Astrocyte (in vitro differentiated cells and primary cell): ENCODE measurements at regions not wholly inside any gene's neighbourhood (a gene's known extent, or its start where the extent isn't known, plus 50 kb on each side); places are given as distances from the start of the nearest gene placed in this dataset.

ENCODE experiments used
- DNase-seq: peaks from one replicate; pipeline ENCODE4 v3.0.0-alpha.2; 2010; ENCODE audit warnings: low read depth
- FAIRE-seq: peaks from 2 replicates; lab custom pipeline; 2011; peaks lifted over from hg19 to GRCh38; lab: Jason Lieb, UNC
- H2AFZ ChIP-seq: 2 replicates; pipeline ENCODE4 v1.6.0; 2012; ENCODE audit warnings: low read depth, low read length, inconsistent platforms
- H3K27ac ChIP-seq: 2 replicates; pipeline ENCODE4 v1.5.1; 2011; ENCODE audit warnings: low read depth, low read length, inconsistent platforms
- H3K27me3 ChIP-seq: 2 replicates; pipeline ENCODE4 v1.6.0; 2011; ENCODE audit warnings: low read length, inconsistent platforms; ENCODE audit not compliant: insufficient read depth
- H3K36me3 ChIP-seq: 2 replicates; pipeline ENCODE4 v1.5.1; 2011; ENCODE audit warnings: low read length, inconsistent platforms; ENCODE audit not compliant: insufficient read depth
- H3K4me1 ChIP-seq: 2 replicates; pipeline ENCODE4 v1.5.1; 2011; ENCODE audit warnings: low read length, inconsistent platforms; ENCODE audit not compliant: insufficient read depth
- H3K4me2 ChIP-seq: 2 replicates; pipeline ENCODE4 v1.6.0; 2012; ENCODE audit warnings: low read length, inconsistent platforms
- H3K4me3 ChIP-seq: 2 replicates; pipeline ENCODE4 v1.5.1; 2011; ENCODE audit warnings: low read depth, mild to moderate bottlenecking, low read length, inconsistent platforms; ENCODE audit not compliant: insufficient read depth
- H3K79me2 ChIP-seq: 2 replicates; pipeline ENCODE4 v1.6.0; 2012; ENCODE audit warnings: mild to moderate bottlenecking, low read length, inconsistent platforms; ENCODE audit not compliant: insufficient read depth
- H3K9ac ChIP-seq: 2 replicates; pipeline ENCODE4 v1.6.0; 2012; ENCODE audit warnings: mild to moderate bottlenecking, low read length, inconsistent platforms
- H3K9me3 ChIP-seq: 2 replicates; pipeline ENCODE4 v1.5.1; 2012; ENCODE audit warnings: low read depth, mild to moderate bottlenecking, low read length, inconsistent platforms; ENCODE audit not compliant: insufficient read depth
- H4K20me1 ChIP-seq: 2 replicates; pipeline ENCODE4 v1.6.0; 2012; ENCODE audit warnings: low read length, inconsistent platforms; ENCODE audit not compliant: insufficient read depth
- H3K27ac Mint-ChIP-seq: one replicate; pipeline ENCODE4 v1.8.0; 2021; ENCODE audit warnings: mild to moderate bottlenecking, mixed read lengths; ENCODE audit not compliant: unreplicated experiment
- H3K27me3 Mint-ChIP-seq: one replicate; pipeline ENCODE4 v1.8.0; 2021; ENCODE audit warnings: low read depth, mixed read lengths; ENCODE audit not compliant: unreplicated experiment
- H3K36me3 Mint-ChIP-seq: one replicate; pipeline ENCODE4 v1.8.0; 2021; ENCODE audit warnings: low read depth, mixed read lengths; ENCODE audit not compliant: unreplicated experiment
- H3K4me1 Mint-ChIP-seq: one replicate; pipeline ENCODE4 v1.8.0; 2021; ENCODE audit warnings: low read depth, mixed read lengths; ENCODE audit not compliant: unreplicated experiment
- H3K4me3 Mint-ChIP-seq: one replicate; pipeline ENCODE4 v1.8.0; 2021; ENCODE audit warnings: mild to moderate bottlenecking, moderate library complexity, mixed read lengths; ENCODE audit not compliant: unreplicated experiment
- H3K9me3 Mint-ChIP-seq: one replicate; pipeline ENCODE4 v1.8.0; 2021; ENCODE audit warnings: mild to moderate bottlenecking, mixed read lengths; ENCODE audit not compliant: unreplicated experiment
- EZH2 ChIP-seq: IDR thresholded peaks from 2 replicates; pipeline ENCODE4 v1.6.1; 2012; ENCODE audit warnings: mild to moderate bottlenecking, low read length, inconsistent platforms; ENCODE audit not compliant: insufficient read depth
- TF ChIP-seq, protein P1 (sequence below): IDR thresholded peaks from 2 replicates; pipeline ENCODE4 v1.5.1; 2011; ENCODE audit warnings: low read depth, mild to moderate bottlenecking, inconsistent platforms, low read length, moderate library complexity; ENCODE audit not compliant: insufficient read depth

DNA sequence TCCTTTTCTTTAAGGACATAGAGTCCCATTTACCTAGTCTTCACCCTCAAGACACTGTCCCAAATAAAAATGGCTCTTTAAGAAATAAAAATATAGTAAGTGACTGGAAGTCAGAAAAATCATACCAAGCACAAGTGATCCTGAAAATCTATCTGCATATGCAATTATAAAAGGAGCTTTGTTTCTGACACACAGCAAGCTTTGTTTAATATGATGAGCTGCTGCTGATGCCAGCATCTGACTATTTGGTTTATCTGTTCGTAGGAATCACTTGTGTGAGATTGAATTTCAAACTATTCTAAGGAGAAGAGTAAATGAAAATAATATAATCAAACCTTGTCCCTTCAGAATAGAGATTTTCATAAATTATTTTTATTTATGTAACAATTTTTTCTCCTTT is 332.4 kb downstream of the PCDH7 start:
- H4K20me1 ChIP-seq: no peaks in the 10 kb centered on the region
- Mint-ChIP-seq H3K27ac (no peak overlapping the region), H3K36me3 (no peaks in the 10 kb centered on the region), H3K4me1 (peaks cover 8% of the 10 kb centered on the region), H3K27me3 (no peaks in the 10 kb centered on the region), H3K9me3 (no peaks in the 10 kb centered on the region), H3K4me3 (no peak overlapping the region)
- no peak overlapping the region for H3K4me2 ChIP-seq
- H3K27me3 ChIP-seq: no peaks in the 10 kb centered on the region
- H3K4me1 ChIP-seq: no peaks in the 10 kb centered on the region
- no peak overlapping the region for H3K4me3 ChIP-seq
- TF ChIP-seq, protein P1, sequence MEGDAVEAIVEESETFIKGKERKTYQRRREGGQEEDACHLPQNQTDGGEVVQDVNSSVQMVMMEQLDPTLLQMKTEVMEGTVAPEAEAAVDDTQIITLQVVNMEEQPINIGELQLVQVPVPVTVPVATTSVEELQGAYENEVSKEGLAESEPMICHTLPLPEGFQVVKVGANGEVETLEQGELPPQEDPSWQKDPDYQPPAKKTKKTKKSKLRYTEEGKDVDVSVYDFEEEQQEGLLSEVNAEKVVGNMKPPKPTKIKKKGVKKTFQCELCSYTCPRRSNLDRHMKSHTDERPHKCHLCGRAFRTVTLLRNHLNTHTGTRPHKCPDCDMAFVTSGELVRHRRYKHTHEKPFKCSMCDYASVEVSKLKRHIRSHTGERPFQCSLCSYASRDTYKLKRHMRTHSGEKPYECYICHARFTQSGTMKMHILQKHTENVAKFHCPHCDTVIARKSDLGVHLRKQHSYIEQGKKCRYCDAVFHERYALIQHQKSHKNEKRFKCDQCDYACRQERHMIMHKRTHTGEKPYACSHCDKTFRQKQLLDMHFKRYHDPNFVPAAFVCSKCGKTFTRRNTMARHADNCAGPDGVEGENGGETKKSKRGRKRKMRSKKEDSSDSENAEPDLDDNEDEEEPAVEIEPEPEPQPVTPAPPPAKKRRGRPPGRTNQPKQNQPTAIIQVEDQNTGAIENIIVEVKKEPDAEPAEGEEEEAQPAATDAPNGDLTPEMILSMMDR: no peak
- TF ChIP-seq EZH2: no peak
- no peak overlapping the region for H3K9ac ChIP-seq
- no peak overlapping the region for H3K27ac ChIP-seq
- no peaks in the 10 kb centered on the region for H3K36me3 ChIP-seq
- no peaks in the 10 kb centered on the region for H3K79me2 ChIP-seq
- FAIRE-seq (no peak), DNase-seq (no peak)
- H3K9me3 ChIP-seq: no peaks in the 10 kb centered on the region
- no peak overlapping the region for H2AFZ ChIP-seq

DNA sequence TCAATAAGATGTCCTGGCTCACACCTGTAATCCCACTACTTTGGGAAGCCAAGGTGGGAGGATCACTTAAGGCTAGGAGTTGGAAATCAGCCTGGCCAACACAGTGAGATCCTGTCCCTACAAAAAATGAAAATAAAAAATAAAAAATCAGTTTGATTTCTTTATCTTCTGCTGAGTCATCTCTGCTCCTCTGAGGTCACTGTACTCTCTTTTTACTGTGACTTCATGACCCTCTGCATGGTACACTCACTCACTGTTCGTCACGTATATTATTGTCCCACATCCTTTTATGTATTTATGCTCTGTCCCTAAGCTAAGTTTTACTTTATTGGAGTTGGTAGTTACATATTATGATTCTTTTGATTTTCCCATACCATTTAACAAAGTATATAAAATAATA is 333.3 kb downstream of the PCDH7 start:
- Histone ChIP-seq H3K4me2 (no peak overlapping the region), H3K4me1 (no peaks in the 10 kb centered on the region), H3K9ac (no peak overlapping the region), H3K9me3 (no peaks in the 10 kb centered on the region), H2AFZ (no peak overlapping the region), H3K27ac (no peak overlapping the region), H3K4me3 (no peak overlapping the region), H3K36me3 (no peaks in the 10 kb centered on the region), H3K27me3 (no peaks in the 10 kb centered on the region), H4K20me1 (no peaks in the 10 kb centered on the region), H3K79me2 (no peaks in the 10 kb centered on the region)
- Mint-ChIP-seq H3K9me3 (no peaks in the 10 kb centered on the region), H3K27me3 (no peaks in the 10 kb centered on the region), H3K4me3 (no peak overlapping the region), H3K36me3 (no peaks in the 10 kb centered on the region), H3K4me1 (peaks cover 8% of the 10 kb centered on the region), H3K27ac (no peak overlapping the region)
- DNase-seq (no peak), FAIRE-seq (no peak)
- TF ChIP-seq EZH2: no peak
- TF ChIP-seq, protein P1: no peak

DNA sequence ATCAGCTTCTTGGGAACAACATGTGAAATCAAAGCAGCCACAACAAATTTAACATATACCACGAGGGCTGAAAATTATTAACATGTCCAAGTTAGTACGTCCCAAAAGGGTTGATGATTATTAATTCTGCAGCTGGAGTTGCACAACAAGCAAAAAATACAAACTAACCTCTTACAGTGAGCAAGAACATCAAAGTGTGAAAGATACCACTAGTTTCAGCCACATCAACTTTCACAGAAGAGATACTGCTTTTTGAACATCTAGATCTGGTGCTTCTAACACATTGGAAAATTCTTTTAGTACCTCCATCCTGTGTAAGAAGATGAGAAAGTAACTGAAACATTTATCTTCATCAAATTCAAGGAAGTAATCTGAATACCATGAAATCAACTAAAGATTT is 334.1 kb downstream of the PCDH7 start:
- no peaks in the 10 kb centered on the region for H4K20me1 ChIP-seq
- H3K4me3 Mint-ChIP-seq: no peak overlapping the region
- no peaks in the 10 kb centered on the region for H3K9me3 ChIP-seq
- TF ChIP-seq, protein P1: no peak
- TF ChIP-seq EZH2: no peak
- peaks cover 8% of the 10 kb centered on the region for H3K4me1 Mint-ChIP-seq
- no peak overlapping the region for H3K27ac ChIP-seq
- no peaks in the 10 kb centered on the region for H3K79me2 ChIP-seq
- no peak overlapping the region for H3K27ac Mint-ChIP-seq
- DNase-seq (no peak), FAIRE-seq (no peak)
- no peak overlapping the region for H2AFZ ChIP-seq
- H3K9ac ChIP-seq: no peak overlapping the region
- H3K27me3 ChIP-seq: no peaks in the 10 kb centered on the region
- no peaks in the 10 kb centered on the region for H3K4me1 ChIP-seq
- H3K36me3 Mint-ChIP-seq: no peaks in the 10 kb centered on the region
- H3K9me3 Mint-ChIP-seq: no peaks in the 10 kb centered on the region
- no peak overlapping the region for H3K4me3 ChIP-seq
- H3K27me3 Mint-ChIP-seq: no peaks in the 10 kb centered on the region
- H3K4me2 ChIP-seq: no peak overlapping the region
- H3K36me3 ChIP-seq: no peaks in the 10 kb centered on the region
